ENCODE measurements at regions not wholly inside any gene's neighbourhood (a gene's known extent, or its start where the extent isn't known, plus 50 kb on each side); places are given as distances from the start of the nearest gene placed in this dataset.

- Histone ChIP-seq H3K27me3 (ENCODE audit: control insufficient read depth, insufficient read depth, low read length) (no peaks in the 10 kb centered on the region), H3K4me1 (ENCODE audit: control insufficient read depth, insufficient read depth, low read length) (no peaks in the 10 kb centered on the region), H3K36me3 (ENCODE audit: control insufficient read depth, insufficient read depth, low read length) (no peaks in the 10 kb centered on the region), H3K9me3 (ENCODE audit: control insufficient read depth, insufficient read depth, low read depth, low read length) (no peaks in the 10 kb centered on the region), H3K27ac (ENCODE audit: low read depth, low read length) (no peak overlapping the region), H3K9ac (ENCODE audit: low read length) (no peak overlapping the region), H3K4me3 (ENCODE audit: low read depth, low read length) (no peak overlapping the region)
These were observed 192.1 kb downstream of the CTTN start for GRCh38 chr11:70590356-70590991.

- no peak overlapping the region for H3K4me3 ChIP-seq (ENCODE audit: low read depth, low read length)
- no peak overlapping the region for H3K27ac ChIP-seq (ENCODE audit: low read depth, low read length)
- H3K4me1 ChIP-seq (ENCODE audit: control insufficient read depth, insufficient read depth, low read length): peaks cover 4% of the 10 kb centered on the region; the same call in 1 of the 2 replicates
- H3K9ac ChIP-seq (ENCODE audit: low read length): no peak overlapping the region
- no peaks in the 10 kb centered on the region for H3K36me3 ChIP-seq (ENCODE audit: control insufficient read depth, insufficient read depth, low read length)
- H3K9me3 ChIP-seq (ENCODE audit: control insufficient read depth, insufficient read depth, low read depth, low read length): no peaks in the 10 kb centered on the region
- no peaks in the 10 kb centered on the region for H3K27me3 ChIP-seq (ENCODE audit: control insufficient read depth, insufficient read depth, low read length)
These were observed 194.4 kb downstream of the CTTN start for GRCh38 chr11:70592641-70593165.

GRCh38 chr11:70593446-70593983, 195.2 kb downstream of the CTTN start:
- Histone ChIP-seq H3K9ac (ENCODE audit: low read length) (no peak overlapping the region), H3K9me3 (ENCODE audit: control insufficient read depth, insufficient read depth, low read depth, low read length) (no peaks in the 10 kb centered on the region), H3K27me3 (ENCODE audit: control insufficient read depth, insufficient read depth, low read length) (no peaks in the 10 kb centered on the region), H3K27ac (ENCODE audit: low read depth, low read length) (no peak overlapping the region), H3K4me1 (ENCODE audit: control insufficient read depth, insufficient read depth, low read length) (peaks cover 4% of the 10 kb centered on the region; the same call in 1 of the 2 replicates), H3K4me3 (ENCODE audit: low read depth, low read length) (no peak overlapping the region), H3K36me3 (ENCODE audit: control insufficient read depth, insufficient read depth, low read length) (no peaks in the 10 kb centered on the region)

GRCh38 chr11:70594031-70594430, 195.7 kb downstream of the CTTN start:
- peaks cover 4% of the 10 kb centered on the region; the same call in 1 of the 2 replicates for H3K4me1 ChIP-seq (ENCODE audit: control insufficient read depth, insufficient read depth, low read length)
- H3K27me3 ChIP-seq (ENCODE audit: control insufficient read depth, insufficient read depth, low read length): no peaks in the 10 kb centered on the region
- H3K4me3 ChIP-seq (ENCODE audit: low read depth, low read length): no peak overlapping the region
- H3K9ac ChIP-seq (ENCODE audit: low read length): no peak overlapping the region
- no peaks in the 10 kb centered on the region for H3K9me3 ChIP-seq (ENCODE audit: control insufficient read depth, insufficient read depth, low read depth, low read length)
- H3K36me3 ChIP-seq (ENCODE audit: control insufficient read depth, insufficient read depth, low read length): no peaks in the 10 kb centered on the region
- no peak overlapping the region for H3K27ac ChIP-seq (ENCODE audit: low read depth, low read length)

GRCh38 chr11:70594606-70595005, 196.3 kb downstream of the CTTN start:
- Histone ChIP-seq H3K4me3 (ENCODE audit: low read depth, low read length) (no peak overlapping the region), H3K27me3 (ENCODE audit: control insufficient read depth, insufficient read depth, low read length) (no peaks in the 10 kb centered on the region), H3K9me3 (ENCODE audit: control insufficient read depth, insufficient read depth, low read depth, low read length) (no peaks in the 10 kb centered on the region), H3K27ac (ENCODE audit: low read depth, low read length) (no peak overlapping the region), H3K4me1 (ENCODE audit: control insufficient read depth, insufficient read depth, low read length) (peaks cover 4% of the 10 kb centered on the region; the same call in 1 of the 2 replicates), H3K36me3 (ENCODE audit: control insufficient read depth, insufficient read depth, low read length) (no peaks in the 10 kb centered on the region), H3K9ac (ENCODE audit: low read length) (no peak overlapping the region)

GRCh38 chr11:70595016-70595415, 196.7 kb downstream of the CTTN start:
- H3K36me3 ChIP-seq (ENCODE audit: control insufficient read depth, insufficient read depth, low read length): no peaks in the 10 kb centered on the region
- peaks cover 4% of the 10 kb centered on the region; the same call in 1 of the 2 replicates for H3K4me1 ChIP-seq (ENCODE audit: control insufficient read depth, insufficient read depth, low read length)
- no peak overlapping the region for H3K27ac ChIP-seq (ENCODE audit: low read depth, low read length)
- H3K9me3 ChIP-seq (ENCODE audit: control insufficient read depth, insufficient read depth, low read depth, low read length): no peaks in the 10 kb centered on the region
- H3K4me3 ChIP-seq (ENCODE audit: low read depth, low read length): no peak overlapping the region
- no peaks in the 10 kb centered on the region for H3K27me3 ChIP-seq (ENCODE audit: control insufficient read depth, insufficient read depth, low read length)
- no peak overlapping the region for H3K9ac ChIP-seq (ENCODE audit: low read length)

GRCh38 chr11:70595452-70595851, 197.1 kb downstream of the CTTN start:
- H3K9me3 ChIP-seq (ENCODE audit: control insufficient read depth, insufficient read depth, low read depth, low read length): no peaks in the 10 kb centered on the region
- H3K36me3 ChIP-seq (ENCODE audit: control insufficient read depth, insufficient read depth, low read length): no peaks in the 10 kb centered on the region
- no peaks in the 10 kb centered on the region for H3K27me3 ChIP-seq (ENCODE audit: control insufficient read depth, insufficient read depth, low read length)
- no peak overlapping the region for H3K27ac ChIP-seq (ENCODE audit: low read depth, low read length)
- H3K4me3 ChIP-seq (ENCODE audit: low read depth, low read length): no peak overlapping the region
- peaks cover 4% of the 10 kb centered on the region; the same call in 1 of the 2 replicates for H3K4me1 ChIP-seq (ENCODE audit: control insufficient read depth, insufficient read depth, low read length)
- no peak overlapping the region for H3K9ac ChIP-seq (ENCODE audit: low read length)

GRCh38 chr11:70596091-70596490, 197.8 kb downstream of the CTTN start:
- H3K27me3 ChIP-seq (ENCODE audit: control insufficient read depth, insufficient read depth, low read length): no peaks in the 10 kb centered on the region
- H3K9me3 ChIP-seq (ENCODE audit: control insufficient read depth, insufficient read depth, low read depth, low read length): no peaks in the 10 kb centered on the region
- H3K4me1 ChIP-seq (ENCODE audit: control insufficient read depth, insufficient read depth, low read length): peaks cover 4% of the 10 kb centered on the region; the same call in 1 of the 2 replicates
- no peaks in the 10 kb centered on the region for H3K36me3 ChIP-seq (ENCODE audit: control insufficient read depth, insufficient read depth, low read length)
- H3K4me3 ChIP-seq (ENCODE audit: low read depth, low read length): no peak overlapping the region
- peak overlapping the region; percentile 5 for H3K9ac ChIP-seq (ENCODE audit: low read length)
- no peak overlapping the region for H3K27ac ChIP-seq (ENCODE audit: low read depth, low read length)

- Histone ChIP-seq H3K4me1 (ENCODE audit: control insufficient read depth, insufficient read depth, low read length) (peaks cover 7% of the 10 kb centered on the region; the same call in 1 of the 2 replicates), H3K4me3 (ENCODE audit: low read depth, low read length) (no peak overlapping the region), H3K9ac (ENCODE audit: low read length) (no peak overlapping the region), H3K27ac (ENCODE audit: low read depth, low read length) (no peak overlapping the region), H3K36me3 (ENCODE audit: control insufficient read depth, insufficient read depth, low read length) (no peaks in the 10 kb centered on the region), H3K27me3 (ENCODE audit: control insufficient read depth, insufficient read depth, low read length) (no peaks in the 10 kb centered on the region), H3K9me3 (ENCODE audit: control insufficient read depth, insufficient read depth, low read depth, low read length) (no peaks in the 10 kb centered on the region)
These were observed 198.8 kb downstream of the CTTN start for GRCh38 chr11:70597006-70597555.

- Histone ChIP-seq H3K27me3 (ENCODE audit: control insufficient read depth, insufficient read depth, low read length) (no peaks in the 10 kb centered on the region), H3K9ac (ENCODE audit: low read length) (no peak overlapping the region), H3K36me3 (ENCODE audit: control insufficient read depth, insufficient read depth, low read length) (no peaks in the 10 kb centered on the region), H3K4me1 (ENCODE audit: control insufficient read depth, insufficient read depth, low read length) (peaks cover 9% of the 10 kb centered on the region; the same call in 1 of the 2 replicates), H3K4me3 (ENCODE audit: low read depth, low read length) (no peak overlapping the region), H3K27ac (ENCODE audit: low read depth, low read length) (no peak overlapping the region), H3K9me3 (ENCODE audit: control insufficient read depth, insufficient read depth, low read depth, low read length) (no peaks in the 10 kb centered on the region)
These were observed 199.7 kb downstream of the CTTN start for GRCh38 chr11:70597751-70598625.

All from HUES6 (cell line).